Neural progenitor cell (in vitro differentiated cells): ENCODE measurements at regions not wholly inside any gene's neighbourhood (a gene's known extent, or its start where the extent isn't known, plus 50 kb on each side); places are given as distances from the start of the nearest gene placed in this dataset.

ENCODE experiments used
- CTCF ChIP-seq: fragments of 200-600 bp; sonication (generic); IDR thresholded peaks from 2 replicates; pipeline ENCODE4 v1.5.1; 2017; ENCODE audit warnings: antibody characterized with exemption, mild to moderate bottlenecking
- EZH2 ChIP-seq: fragments of 200-600 bp; sonication (generic); IDR thresholded peaks from 2 replicates; pipeline ENCODE4 v1.6.1; 2017; ENCODE audit warnings: antibody characterized with exemption, mild to moderate bottlenecking, moderate library complexity
- EZH2phosphoT487 ChIP-seq: fragments of 200-600 bp; sonication (generic); IDR thresholded peaks from 2 replicates; pipeline ENCODE4 v1.6.1; 2017; ENCODE audit warnings: antibody characterized with exemption

DNA sequence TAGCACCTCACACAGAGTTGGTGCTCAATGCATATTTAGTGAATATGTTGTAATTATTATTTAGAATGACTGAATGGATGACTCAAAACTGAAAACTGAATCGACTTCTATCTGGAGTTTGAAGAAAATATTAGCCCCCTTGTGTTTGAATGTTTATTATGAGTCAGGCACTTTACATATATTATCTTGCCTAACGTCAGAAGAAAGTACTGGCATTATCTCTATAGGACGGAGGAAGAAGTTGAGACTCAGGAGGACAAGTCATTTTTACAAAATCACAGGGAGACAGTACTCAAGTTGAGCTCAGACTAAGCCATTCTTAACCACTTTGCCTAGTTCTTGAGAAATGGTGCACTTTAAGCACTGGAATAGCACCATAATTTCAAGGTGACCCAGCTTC lies 684.0 kb downstream of the UTRN start:
- TF ChIP-seq EZH2, result no peak
- TF ChIP-seq CTCF, result no peak
- TF ChIP-seq EZH2phosphoT487, result no peak
